ENCODE measurements at regions not wholly inside any gene's neighbourhood (a gene's known extent, or its start where the extent isn't known, plus 50 kb on each side); places are given as distances from the start of the nearest gene placed in this dataset.

GRCh38 chr12:124203176-124203575, 91.7 kb upstream of the RFLNA start:
- no peak overlapping the region for H3K18ac ChIP-seq (ENCODE audit: insufficient read length, low read depth, low read length)
- no peak overlapping the region for H3K4me2 ChIP-seq (ENCODE audit: insufficient read depth, insufficient read length, low read length)
- no CpG with 5 or more reads among the region's 5 CpGs for WGBS (ENCODE audit: extremely low coverage, insufficient read length, low lambda C conversion rate)
- no peaks in the 10 kb centered on the region for H3K4me1 ChIP-seq (ENCODE audit: insufficient read depth, low read length)
- no peak overlapping the region for H3K9ac ChIP-seq (ENCODE audit: extremely low read depth, insufficient read length, low read length)
- H2AFZ ChIP-seq (ENCODE audit: low read length), result no peak overlapping the region
- H3K27ac ChIP-seq (ENCODE audit: insufficient read length, low read depth, low read length), result no peak overlapping the region
- no peak for DNase-seq
- no peaks in the 10 kb centered on the region for H3K23me2 ChIP-seq (ENCODE audit: insufficient read length, low read depth, low read length, poor library complexity, severe bottlenecking)
- H3K4me1 Mint-ChIP-seq, result peaks cover 23 to 25% of the 10 kb centered on the region in 2 experiments
- no peaks in the 10 kb centered on the region for H3K27me3 ChIP-seq (ENCODE audit: insufficient read depth, low read length)
- H2BK5ac ChIP-seq (ENCODE audit: insufficient read length, low read length), result no peak overlapping the region
- no peak for TF ChIP-seq CTCF (conservative IDR thresholded peaks at IDR 0.05)
- no peak overlapping the region for H3K27ac Mint-ChIP-seq
- no peak overlapping the region for H3K4ac ChIP-seq (ENCODE audit: low read depth, low read length)
- peaks cover 4 to 10% of the 10 kb centered on the region in 2 experiments; a peak in 4 of 5 replicates for H3K9me3 Mint-ChIP-seq
- peaks cover 0 to 17% (median 4%) of the 10 kb centered on the region in 3 experiments; a peak in 5 of 7 replicates for H3K36me3 Mint-ChIP-seq (ENCODE audit: insufficient read depth in 1 of 3, low read depth in 3 of 3)
- H3K27me3 Mint-ChIP-seq (ENCODE audit: low read depth), result peaks cover 13% of the 10 kb centered on the region
- H3K23ac ChIP-seq (ENCODE audit: insufficient read length, low read depth, low read length), result no peak overlapping the region
- H3K4me3 Mint-ChIP-seq, result no peak overlapping the region
- H3K79me1 ChIP-seq (ENCODE audit: insufficient read depth, low read depth, low read length, poor library complexity, severe bottlenecking), result no peaks in the 10 kb centered on the region
- H2BK12ac ChIP-seq (ENCODE audit: insufficient read length, low read depth, low read length), result no peak overlapping the region
- H3T11ph ChIP-seq (ENCODE audit: low read length), result no peak overlapping the region
- H4K5ac ChIP-seq (ENCODE audit: insufficient read length, low read depth, low read length), result no peak overlapping the region
- H2BK20ac ChIP-seq (ENCODE audit: low read depth, low read length, poor library complexity, severe bottlenecking), result no peak overlapping the region
- no peak overlapping the region for H4K8ac ChIP-seq (replicated peaks; ENCODE audit: insufficient read length, low read depth, low read length)
- H4K91ac ChIP-seq (ENCODE audit: insufficient read length, low read depth, low read length), result no peak overlapping the region
- no peak overlapping the region for H2BK120ac ChIP-seq (ENCODE audit: low read depth, low read length, poor library complexity, severe bottlenecking)
- H3K56ac ChIP-seq (ENCODE audit: insufficient read length, low read depth, low read length), result no peak overlapping the region
- no peaks in the 10 kb centered on the region for H3K9me3 ChIP-seq (ENCODE audit: control insufficient read depth, low read depth, low read length)
- no peaks in the 10 kb centered on the region for H4K20me1 ChIP-seq (ENCODE audit: control insufficient read depth, insufficient read depth, insufficient read length)
- H2BK15ac ChIP-seq (ENCODE audit: low read depth, low read length), result no peak overlapping the region
- H2AK5ac ChIP-seq (ENCODE audit: insufficient read length, low read length), result no peak overlapping the region
- no peak overlapping the region for H3K14ac ChIP-seq (ENCODE audit: insufficient read depth, low read length)
- no peaks in the 10 kb centered on the region for H3K79me2 ChIP-seq (ENCODE audit: insufficient read depth, low read length)

All from H9 (cell line).